ENCODE measurements at regions not wholly inside any gene's neighbourhood (a gene's known extent, or its start where the extent isn't known, plus 50 kb on each side); places are given as distances from the start of the nearest gene placed in this dataset.

DNA sequence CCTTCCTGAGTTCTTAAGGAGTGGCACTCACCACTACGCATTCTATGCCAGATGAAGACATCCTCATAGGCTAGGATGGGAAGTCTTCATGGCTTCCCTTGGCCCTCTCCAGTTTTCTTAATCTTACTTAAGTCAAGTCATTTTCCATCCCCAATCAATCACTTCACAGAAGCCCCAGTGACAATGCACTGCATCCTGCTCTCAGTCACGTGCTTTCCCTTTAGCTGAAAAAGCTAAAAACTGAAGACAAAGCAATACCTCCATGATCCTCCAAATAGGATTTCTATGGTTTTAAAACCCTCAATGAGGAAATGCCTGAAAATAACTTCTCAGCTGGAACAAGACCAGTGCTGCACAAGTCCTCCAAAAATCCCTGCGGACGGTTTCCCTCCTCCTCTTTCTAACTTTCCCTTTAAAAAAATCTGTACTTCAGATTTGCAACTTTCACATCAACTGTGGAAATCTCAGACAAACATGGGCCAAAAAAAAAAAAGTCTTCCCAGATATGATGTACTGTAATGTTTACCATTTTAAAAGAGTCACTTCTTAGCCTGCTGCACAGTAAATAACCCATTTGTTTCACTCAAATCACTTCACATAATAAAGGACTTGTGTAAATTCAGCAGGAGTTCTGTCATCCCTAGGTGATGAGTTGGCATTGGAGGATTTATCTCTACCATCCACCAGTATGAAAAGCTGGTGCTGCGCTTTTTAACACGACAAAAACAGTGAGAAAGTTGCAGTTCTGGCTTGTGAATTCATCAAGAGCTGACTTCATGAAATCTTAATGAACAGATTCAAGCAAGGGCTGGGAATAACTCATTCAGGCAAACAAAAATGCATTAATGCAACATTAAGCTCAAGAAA lies 590.0 kb upstream of the NOX3 start:
- no peak overlapping the region for H2AFZ ChIP-seq (ENCODE audit: low read length, unreplicated experiment)
- H3K27ac ChIP-seq (ENCODE audit: low read depth, low read length), result no peak overlapping the region
- no peaks in the 10 kb centered on the region for H3K36me3 ChIP-seq (ENCODE audit: insufficient read depth, low read length)

DNA sequence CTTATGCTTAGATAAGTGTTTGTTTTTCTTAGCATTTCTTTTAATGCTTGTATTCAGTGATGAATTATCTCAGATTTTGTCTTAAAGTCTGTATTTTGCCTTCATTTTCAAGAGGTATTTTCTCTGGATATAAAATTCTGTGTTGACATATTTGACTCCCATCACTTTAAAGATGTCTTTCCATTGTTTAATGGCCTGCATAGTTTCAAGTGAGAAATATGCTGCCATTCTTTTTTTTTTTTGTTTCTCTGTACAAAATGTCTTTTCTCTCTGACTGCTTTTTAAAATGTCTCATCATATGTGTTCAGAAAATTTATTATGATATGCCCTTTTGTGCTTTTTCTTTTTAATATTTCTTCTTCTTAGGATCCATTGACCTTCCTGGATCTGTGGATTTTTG lies 578.0 kb upstream of the NOX3 start:
- no peaks in the 10 kb centered on the region for H3K79me2 ChIP-seq (ENCODE audit: control insufficient read depth, insufficient read depth, low read length, unreplicated experiment)
- H2AFZ ChIP-seq (ENCODE audit: low read length, unreplicated experiment), result no peak overlapping the region
- H3K4me3 ChIP-seq (ENCODE audit: low read depth, low read length), result no peak overlapping the region
- H3K36me3 ChIP-seq (ENCODE audit: insufficient read depth, low read length), result no peaks in the 10 kb centered on the region
- H3K27ac ChIP-seq (ENCODE audit: low read depth, low read length), result no peak overlapping the region
- H3K4me1 ChIP-seq (ENCODE audit: control insufficient read depth, insufficient read depth, low read length, unreplicated experiment), result no peaks in the 10 kb centered on the region
- no peaks in the 10 kb centered on the region for H3K27me3 ChIP-seq (ENCODE audit: insufficient read depth, low read length)

More for the DNA sequence above, 590.0 kb upstream of the NOX3 start:
- Histone ChIP-seq H3K27me3 (ENCODE audit: insufficient read depth, low read length) (no peaks in the 10 kb centered on the region), H3K4me3 (ENCODE audit: low read depth, low read length) (no peak overlapping the region), H3K4me1 (ENCODE audit: control insufficient read depth, insufficient read depth, low read length, unreplicated experiment) (no peaks in the 10 kb centered on the region), H3K79me2 (ENCODE audit: control insufficient read depth, insufficient read depth, low read length, unreplicated experiment) (no peaks in the 10 kb centered on the region)

DNA sequence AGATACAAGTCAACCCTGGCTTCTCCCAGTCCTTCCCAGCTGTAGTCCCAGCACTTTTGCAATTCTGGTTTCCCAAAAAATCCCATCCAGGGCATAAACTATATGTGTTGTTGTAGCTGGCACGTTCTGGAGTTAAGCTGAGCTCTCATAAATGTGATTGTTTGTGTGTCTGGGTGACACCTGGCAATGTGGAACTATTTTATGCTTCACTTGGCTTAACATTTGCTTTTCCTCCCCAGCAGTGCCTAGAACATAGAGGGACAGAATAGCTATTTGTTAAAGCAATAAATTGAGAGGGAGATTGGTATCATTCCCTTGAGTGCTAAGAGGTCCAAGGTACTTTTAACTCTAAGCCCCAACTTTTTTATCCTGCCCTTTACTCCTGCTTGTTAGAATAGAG lies 575.9 kb upstream of the NOX3 start:
- Histone ChIP-seq H3K4me1 (ENCODE audit: control insufficient read depth, insufficient read depth, low read length, unreplicated experiment) (no peaks in the 10 kb centered on the region), H3K27me3 (ENCODE audit: insufficient read depth, low read length) (no peaks in the 10 kb centered on the region), H3K79me2 (ENCODE audit: control insufficient read depth, insufficient read depth, low read length, unreplicated experiment) (no peaks in the 10 kb centered on the region), H3K4me3 (ENCODE audit: low read depth, low read length) (no peak overlapping the region), H3K27ac (ENCODE audit: low read depth, low read length) (no peak overlapping the region), H3K36me3 (ENCODE audit: insufficient read depth, low read length) (no peaks in the 10 kb centered on the region), H2AFZ (ENCODE audit: low read length, unreplicated experiment) (no peak overlapping the region)

DNA sequence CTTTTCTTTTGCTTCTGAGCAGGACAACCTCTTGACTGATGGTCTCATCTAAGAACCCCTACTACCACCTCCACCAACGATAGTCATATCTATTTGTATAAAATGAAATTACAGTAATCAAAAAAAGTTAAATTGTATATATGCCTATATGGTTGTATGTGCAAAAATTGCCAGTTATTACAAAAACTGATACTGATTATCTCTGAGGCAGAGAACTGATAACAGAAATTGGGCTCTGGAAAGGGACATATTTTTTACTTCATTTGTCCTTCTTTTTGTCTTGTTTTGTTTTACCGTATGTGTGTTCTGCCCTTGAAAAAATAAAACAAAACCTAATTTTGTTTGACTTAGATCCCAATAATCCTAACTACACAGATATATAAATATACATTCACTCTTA lies 574.4 kb upstream of the NOX3 start:
- no peaks in the 10 kb centered on the region for H3K36me3 ChIP-seq (ENCODE audit: insufficient read depth, low read length)
- H3K79me2 ChIP-seq (ENCODE audit: control insufficient read depth, insufficient read depth, low read length, unreplicated experiment), result no peaks in the 10 kb centered on the region
- no peaks in the 10 kb centered on the region for H3K27me3 ChIP-seq (ENCODE audit: insufficient read depth, low read length)
- no peak overlapping the region for H3K4me3 ChIP-seq (ENCODE audit: low read depth, low read length)
- no peak overlapping the region for H3K27ac ChIP-seq (ENCODE audit: low read depth, low read length)
- no peaks in the 10 kb centered on the region for H3K4me1 ChIP-seq (ENCODE audit: control insufficient read depth, insufficient read depth, low read length, unreplicated experiment)
- no peak overlapping the region for H2AFZ ChIP-seq (ENCODE audit: low read length, unreplicated experiment)

DNA sequence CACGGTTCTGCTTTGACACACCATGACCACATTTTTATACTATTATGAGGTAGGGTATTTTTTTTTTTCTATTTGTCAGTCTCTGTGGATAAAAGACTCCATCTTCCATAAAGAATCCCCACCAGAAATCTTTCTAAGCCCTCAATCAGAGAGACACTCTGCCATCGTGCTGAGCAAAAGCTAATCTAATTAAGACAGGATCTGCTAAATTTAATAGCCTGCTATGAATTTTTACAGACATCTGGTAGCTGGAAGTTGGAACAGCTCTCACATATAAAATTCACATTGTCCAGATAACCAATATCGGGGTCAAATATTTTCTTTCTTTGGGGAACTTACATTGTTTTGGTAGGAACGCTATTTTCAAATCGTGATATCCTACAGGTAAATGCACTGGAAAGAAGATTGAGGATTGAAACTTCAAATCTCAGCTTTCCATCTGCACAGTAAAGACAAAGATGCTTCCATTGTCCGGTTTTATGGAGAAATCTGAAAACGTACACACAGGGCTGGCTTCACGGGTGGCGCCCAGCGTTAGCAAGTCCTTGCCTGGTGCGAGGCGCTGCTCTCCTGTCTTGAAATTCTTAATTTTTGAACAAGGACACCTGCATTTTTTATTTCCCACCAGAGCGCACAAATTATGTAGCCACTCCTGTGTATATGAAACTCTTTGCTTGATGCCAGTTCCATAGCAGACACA lies 573.8 kb upstream of the NOX3 start:
- Histone ChIP-seq H2AFZ (ENCODE audit: low read length, unreplicated experiment) (no peak overlapping the region), H3K27me3 (ENCODE audit: insufficient read depth, low read length) (no peaks in the 10 kb centered on the region), H3K27ac (ENCODE audit: low read depth, low read length) (no peak overlapping the region), H3K79me2 (ENCODE audit: control insufficient read depth, insufficient read depth, low read length, unreplicated experiment) (no peaks in the 10 kb centered on the region), H3K36me3 (ENCODE audit: insufficient read depth, low read length) (no peaks in the 10 kb centered on the region), H3K4me3 (ENCODE audit: low read depth, low read length) (no peak overlapping the region), H3K4me1 (ENCODE audit: control insufficient read depth, insufficient read depth, low read length, unreplicated experiment) (no peaks in the 10 kb centered on the region)

DNA sequence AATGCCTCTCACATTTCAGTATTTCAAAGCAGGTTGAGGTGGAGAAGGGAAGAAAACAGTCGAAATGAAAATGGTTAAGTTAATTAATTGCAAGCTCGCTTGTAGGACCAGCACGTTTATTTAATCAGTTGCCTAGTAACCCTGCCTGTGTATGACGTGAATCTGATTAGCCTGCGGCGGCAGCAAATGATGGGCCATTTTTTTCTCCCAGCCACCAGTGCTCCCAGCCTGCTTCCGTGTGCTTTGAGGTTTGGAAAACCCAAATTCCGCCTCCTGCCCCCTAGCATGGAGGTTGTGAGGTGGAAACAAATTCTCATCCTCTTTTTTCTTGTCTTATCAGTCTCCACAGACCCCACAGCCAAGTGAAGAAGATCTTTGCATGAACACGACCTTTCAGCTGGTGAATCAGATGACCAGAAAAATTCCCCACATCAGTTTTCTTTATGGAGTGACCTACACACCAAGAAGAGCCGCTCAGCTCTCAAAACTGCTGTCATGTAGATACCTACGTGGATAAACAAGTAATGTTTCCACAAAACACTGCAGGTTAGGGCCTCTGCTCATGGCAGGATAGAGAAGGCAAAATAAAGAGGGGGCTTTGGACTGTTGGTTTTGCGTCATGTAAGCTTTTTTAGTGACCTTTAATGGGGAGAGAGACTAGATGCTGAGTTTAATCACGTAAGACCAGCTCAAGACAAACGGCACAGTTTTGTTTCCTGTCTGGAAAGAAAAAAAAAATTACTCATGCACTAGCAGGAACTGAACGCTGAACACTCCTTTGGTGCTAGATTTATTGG lies 572.9 kb upstream of the NOX3 start:
- Histone ChIP-seq H3K4me1 (ENCODE audit: control insufficient read depth, insufficient read depth, low read length, unreplicated experiment) (no peaks in the 10 kb centered on the region), H3K36me3 (ENCODE audit: insufficient read depth, low read length) (no peaks in the 10 kb centered on the region), H2AFZ (ENCODE audit: low read length, unreplicated experiment) (no peak overlapping the region), H3K4me3 (ENCODE audit: low read depth, low read length) (no peak overlapping the region), H3K27me3 (ENCODE audit: insufficient read depth, low read length) (no peaks in the 10 kb centered on the region), H3K27ac (ENCODE audit: low read depth, low read length) (no peak overlapping the region), H3K79me2 (ENCODE audit: control insufficient read depth, insufficient read depth, low read length, unreplicated experiment) (no peaks in the 10 kb centered on the region)

DNA sequence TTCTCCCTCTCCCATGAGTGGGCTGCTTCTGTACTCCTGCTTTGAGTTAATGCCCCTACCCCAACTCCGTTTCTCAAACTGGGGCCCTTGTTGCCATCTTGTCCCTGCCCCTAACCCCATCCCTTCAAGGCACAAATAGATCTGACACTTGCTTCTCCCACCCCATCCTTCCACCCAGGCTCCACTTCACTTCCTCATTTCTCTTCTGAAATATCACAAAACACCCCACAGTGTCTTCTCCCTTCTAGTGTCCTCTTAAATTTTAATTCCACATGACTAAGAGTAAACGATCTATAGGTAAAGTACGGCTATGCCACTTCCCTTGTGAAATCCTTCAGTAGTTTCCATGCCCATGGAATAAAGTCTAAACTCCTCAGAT lies 571.6 kb upstream of the NOX3 start:
- no peak overlapping the region for H3K27ac ChIP-seq (ENCODE audit: low read depth, low read length)
- H3K4me1 ChIP-seq (ENCODE audit: control insufficient read depth, insufficient read depth, low read length, unreplicated experiment), result no peaks in the 10 kb centered on the region
- no peak overlapping the region for H2AFZ ChIP-seq (ENCODE audit: low read length, unreplicated experiment)
- no peaks in the 10 kb centered on the region for H3K79me2 ChIP-seq (ENCODE audit: control insufficient read depth, insufficient read depth, low read length, unreplicated experiment)
- no peak overlapping the region for H3K4me3 ChIP-seq (ENCODE audit: low read depth, low read length)
- H3K36me3 ChIP-seq (ENCODE audit: insufficient read depth, low read length), result no peaks in the 10 kb centered on the region
- H3K27me3 ChIP-seq (ENCODE audit: insufficient read depth, low read length), result no peaks in the 10 kb centered on the region

DNA sequence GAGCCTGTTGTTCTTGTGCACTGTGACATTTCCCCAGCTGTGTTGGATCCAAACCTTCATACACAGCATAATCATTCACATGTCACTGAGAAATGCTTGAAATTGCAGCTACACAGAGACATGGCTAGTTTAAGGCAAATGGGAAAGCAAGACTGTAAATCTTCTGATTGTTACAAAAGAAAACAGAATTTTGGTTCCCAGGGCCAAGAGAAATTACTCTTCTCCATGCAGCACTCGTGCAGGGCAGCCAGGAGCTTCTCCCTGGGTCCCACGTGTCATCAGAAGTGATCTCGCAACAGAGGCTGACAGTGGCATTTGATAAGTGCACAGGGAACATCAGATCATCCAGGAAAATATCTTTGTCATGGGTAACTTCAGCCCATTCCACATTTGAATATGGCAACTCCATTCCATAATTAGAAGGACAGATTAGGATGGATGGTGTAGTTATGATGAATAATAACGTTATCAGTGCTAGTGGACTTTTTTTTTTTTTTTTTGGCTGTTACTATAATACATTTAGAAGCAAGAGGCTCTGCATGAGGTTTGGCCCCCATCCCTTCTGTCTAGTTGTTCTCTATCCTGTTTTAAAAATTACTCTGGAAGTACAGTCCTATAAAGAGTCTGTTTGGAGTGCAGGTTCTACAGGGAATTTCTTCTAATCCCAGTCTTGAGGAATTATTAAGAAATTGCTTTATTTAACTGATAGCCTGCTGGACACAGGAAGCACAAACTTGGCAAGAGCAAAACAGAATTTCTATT lies 571.0 kb upstream of the NOX3 start:
- Histone ChIP-seq H3K79me2 (ENCODE audit: control insufficient read depth, insufficient read depth, low read length, unreplicated experiment) (no peaks in the 10 kb centered on the region), H3K27ac (ENCODE audit: low read depth, low read length) (no peak overlapping the region), H2AFZ (ENCODE audit: low read length, unreplicated experiment) (no peak overlapping the region), H3K27me3 (ENCODE audit: insufficient read depth, low read length) (no peaks in the 10 kb centered on the region), H3K4me3 (ENCODE audit: low read depth, low read length) (no peak overlapping the region), H3K36me3 (ENCODE audit: insufficient read depth, low read length) (no peaks in the 10 kb centered on the region), H3K4me1 (ENCODE audit: control insufficient read depth, insufficient read depth, low read length, unreplicated experiment) (no peaks in the 10 kb centered on the region)

DNA sequence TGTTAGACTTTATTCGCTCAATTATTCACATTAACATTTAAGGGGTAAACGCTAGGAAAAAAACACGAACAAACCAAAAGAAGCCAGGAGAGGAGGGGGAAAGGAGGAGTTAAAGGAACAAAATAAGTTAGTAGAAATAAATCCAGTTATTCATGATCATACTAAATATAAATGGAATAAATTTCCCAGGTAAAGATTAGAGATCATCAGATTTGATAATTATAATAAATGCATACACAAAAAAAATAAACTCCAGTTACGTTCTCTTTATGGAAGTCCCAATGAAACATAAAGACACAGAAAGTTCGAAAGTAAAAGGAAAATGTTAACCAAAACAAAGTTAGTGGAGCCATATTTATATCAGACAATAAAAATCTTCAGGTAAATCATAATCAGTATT lies 568.7 kb upstream of the NOX3 start:
- Histone ChIP-seq H3K4me1 (ENCODE audit: control insufficient read depth, insufficient read depth, low read length, unreplicated experiment) (no peaks in the 10 kb centered on the region), H3K4me3 (ENCODE audit: low read depth, low read length) (no peak overlapping the region), H3K27me3 (ENCODE audit: insufficient read depth, low read length) (no peaks in the 10 kb centered on the region), H3K79me2 (ENCODE audit: control insufficient read depth, insufficient read depth, low read length, unreplicated experiment) (no peaks in the 10 kb centered on the region), H2AFZ (ENCODE audit: low read length, unreplicated experiment) (no peak overlapping the region), H3K36me3 (ENCODE audit: insufficient read depth, low read length) (no peaks in the 10 kb centered on the region), H3K27ac (ENCODE audit: low read depth, low read length) (no peak overlapping the region)

DNA sequence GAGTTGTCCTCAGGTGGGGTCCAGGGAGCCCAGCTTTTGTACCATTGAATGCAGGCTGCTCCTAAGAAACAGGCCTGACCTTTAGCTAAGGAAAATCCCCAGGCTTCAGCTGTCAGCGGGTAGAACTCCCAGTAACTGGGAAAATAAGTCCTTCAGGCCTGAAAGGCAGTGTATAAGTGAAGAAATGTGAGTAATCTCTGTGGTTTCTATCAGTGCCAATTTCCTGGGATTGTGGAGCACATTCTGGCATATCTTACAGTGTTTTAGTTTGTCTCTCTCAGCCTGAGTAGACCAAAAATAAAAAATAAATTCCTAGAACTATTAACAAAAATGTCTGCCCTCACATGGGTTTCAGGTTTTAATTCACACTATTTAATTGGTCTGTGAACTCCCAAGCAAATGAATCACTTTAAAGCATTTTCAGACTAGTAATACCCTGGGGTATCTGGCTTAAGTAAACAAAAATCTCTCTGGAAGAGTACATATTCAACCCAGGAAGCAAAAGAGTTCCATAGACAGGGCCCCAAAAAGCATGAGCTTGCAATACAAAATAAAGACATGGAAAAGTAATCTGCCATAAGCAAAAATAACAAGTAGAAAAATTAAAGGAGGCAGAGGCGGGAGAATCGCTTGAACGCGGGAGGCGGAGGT lies 566.2 kb upstream of the NOX3 start:
- Histone ChIP-seq H3K79me2 (ENCODE audit: control insufficient read depth, insufficient read depth, low read length, unreplicated experiment) (no peaks in the 10 kb centered on the region), H3K4me3 (ENCODE audit: low read depth, low read length) (no peak overlapping the region), H3K27ac (ENCODE audit: low read depth, low read length) (no peak overlapping the region), H3K36me3 (ENCODE audit: insufficient read depth, low read length) (no peaks in the 10 kb centered on the region), H2AFZ (ENCODE audit: low read length, unreplicated experiment) (no peak overlapping the region), H3K27me3 (ENCODE audit: insufficient read depth, low read length) (no peaks in the 10 kb centered on the region), H3K4me1 (ENCODE audit: control insufficient read depth, insufficient read depth, low read length, unreplicated experiment) (no peaks in the 10 kb centered on the region)
